Tibial artery (tissue), 4 donors: ENCODE measurements at regions not wholly inside any gene's neighbourhood (a gene's known extent, or its start where the extent isn't known, plus 50 kb on each side); places are given as distances from the start of the nearest gene placed in this dataset.

ENCODE experiments used
- DNase-seq, 2 donors: peaks; one replicate each; pipeline ENCODE4 v3.0.0-alpha.2; 2019
- H3K27ac ChIP-seq, 2 donors: fragments of 200-600 bp; sonication (generic) in 1 of 2; 1 replicate in 1 of 2; 2 replicates in 1 of 2; pipeline ENCODE4 v1.5.1; 2018 to 2019; ENCODE audit warnings: mild to moderate bottlenecking in 1 of 2
- H3K27me3 ChIP-seq, 2 donors: fragments of 200-600 bp; sonication (generic) in 1 of 2; one replicate each; pipeline versions ENCODE4 v1.5.1 to v1.6.0; 2016 to 2019
- H3K36me3 ChIP-seq, 3 donors: fragments of 200-600 bp; sonication (generic) in 2 of 3; one replicate each; pipeline ENCODE4 v1.5.1; 2016 to 2019; ENCODE audit warnings: mild to moderate bottlenecking in 2 of 3
- H3K4me1 ChIP-seq, 4 donors: fragments of 200-600 bp; sonication (generic) in 2 of 4; 1 replicate in 3 of 4; 2 replicates in 1 of 4; pipeline ENCODE4 v1.5.1; 2016 to 2019
- H3K4me3 ChIP-seq, 2 donors: fragments of 200-600 bp; sonication (generic) in 1 of 2; 1 replicate in 1 of 2; 2 replicates in 1 of 2; pipeline ENCODE4 v1.5.1; 2018 to 2019; ENCODE audit warnings: mild to moderate bottlenecking in 2 of 2
- H3K9me3 ChIP-seq, 3 donors: fragments of 200-600 bp; sonication (generic) in 1 of 3; one replicate each; pipeline ENCODE4 v1.5.1; 2016 to 2019
- CTCF ChIP-seq, 2 experiments: fragments of 200-600 bp in 1 of 2; fragments of 450-650 bp in 1 of 2; IDR thresholded peaks; one replicate each; pipeline ENCODE4 v1.5.1; 2017 to 2019; ENCODE audit warnings: antibody characterized with exemption in 2 of 2, mild to moderate bottlenecking in 1 of 2, moderate library complexity in 1 of 2
- intact Hi-C: fragments of 100-400 bp; cut with DNase I; formaldehyde crosslinking; loops from one replicate; pipeline ENCODE4 v1.15.0; 2023; ENCODE audit warnings: low total_unique reads

GRCh38 chr22:49290711-49291110 is 537.0 kb downstream of the BRD1 start:
- H3K9me3 ChIP-seq: peaks cover 0 to 15% (median 8%) of the 10 kb centered on the region in 3 donors
- no peaks in the 10 kb centered on the region for H3K4me1 ChIP-seq
- no peak overlapping the region for H3K4me3 ChIP-seq
- H3K36me3 ChIP-seq: no peaks in the 10 kb centered on the region
- no peak overlapping the region for H3K27ac ChIP-seq
- peak; percentile 3 to 25 for DNase-seq
- peaks cover 0 to 3% of the 10 kb centered on the region in 2 donors for H3K27me3 ChIP-seq
- intact Hi-C loops: no loop called here
- no peak for TF ChIP-seq CTCF (IDR thresholded peaks at IDR 0.05)

GRCh38 chr22:49289822-49290679 is 537.6 kb downstream of the BRD1 start:
- Histone ChIP-seq H3K4me1 (no peaks in the 10 kb centered on the region), H3K36me3 (no peaks in the 10 kb centered on the region), H3K27me3 (peaks cover 0 to 9% of the 10 kb centered on the region in 2 donors), H3K9me3 (peaks cover 0 to 9% (median 8%) of the 10 kb centered on the region in 3 donors), H3K4me3 (no peak overlapping the region), H3K27ac (no peak overlapping the region)
- DNase-seq: peak; percentile 7 to 13
- TF ChIP-seq CTCF (IDR thresholded peaks at IDR 0.05): no peak
- intact Hi-C loops: no loop called here

DNA sequence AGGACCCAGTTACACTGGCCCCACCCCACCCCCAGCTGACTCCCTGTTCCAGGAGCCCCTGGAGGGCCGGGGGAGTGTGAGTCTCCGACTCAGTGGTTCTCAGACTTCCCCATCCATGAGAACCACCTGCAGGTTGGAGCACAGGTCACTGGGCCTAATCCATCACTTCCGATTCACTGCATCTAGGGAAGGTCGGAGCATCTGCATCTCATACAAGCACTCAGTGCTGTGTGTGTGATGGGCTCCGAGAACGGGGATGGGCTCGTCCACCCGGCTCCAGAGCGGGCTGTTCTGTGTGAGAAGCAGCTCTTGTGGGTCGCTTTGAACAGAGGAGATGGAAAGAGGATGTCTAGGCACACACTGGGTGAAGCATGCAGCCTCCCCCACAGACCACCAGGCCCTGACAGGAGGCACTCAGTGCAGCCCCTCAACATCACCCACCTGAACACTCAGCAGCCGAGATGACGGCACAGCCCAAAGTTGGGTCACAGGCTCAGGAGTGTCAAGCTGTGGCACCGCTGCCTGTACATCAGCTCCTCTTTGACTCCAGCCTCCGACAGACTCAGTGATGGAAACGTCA is 541.4 kb downstream of the BRD1 start:
- no peak for TF ChIP-seq CTCF (IDR thresholded peaks at IDR 0.05)
- Histone ChIP-seq H3K27me3 (peaks cover 0 to 26% of the 10 kb centered on the region in 2 donors), H3K36me3 (no peaks in the 10 kb centered on the region), H3K9me3 (no peaks in the 10 kb centered on the region), H3K4me3 (no peak overlapping the region), H3K4me1 (no peaks in the 10 kb centered on the region), H3K27ac (no peak overlapping the region)
- DNase-seq: no peak
- intact Hi-C loops: no loop called here

DNA sequence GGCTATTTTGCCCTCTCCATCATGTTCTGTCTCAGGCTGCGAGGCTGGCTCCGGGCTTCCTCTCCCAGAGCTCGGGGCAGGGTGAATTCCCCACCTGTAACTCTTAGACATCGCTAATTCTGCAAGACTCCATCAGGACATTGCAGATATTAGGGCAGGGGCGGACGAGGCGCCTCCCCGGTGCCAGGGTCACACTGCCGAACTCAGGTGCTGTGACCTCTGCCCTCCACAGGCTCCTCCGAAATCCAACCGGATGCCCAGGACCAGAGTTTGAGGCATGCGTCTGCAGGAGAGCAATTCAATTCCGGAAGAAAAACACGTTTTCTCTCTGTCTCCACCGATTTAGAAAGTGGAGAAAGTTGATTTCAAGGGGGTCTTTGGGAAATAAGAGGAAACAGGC is 542.7 kb downstream of the BRD1 start:
- peaks cover 0 to 26% of the 10 kb centered on the region in 2 donors for H3K27me3 ChIP-seq
- intact Hi-C loops: no loop called here
- H3K9me3 ChIP-seq: no peaks in the 10 kb centered on the region
- no peak overlapping the region for H3K4me3 ChIP-seq
- H3K36me3 ChIP-seq: no peaks in the 10 kb centered on the region
- no peak overlapping the region for H3K27ac ChIP-seq
- no peaks in the 10 kb centered on the region for H3K4me1 ChIP-seq
- no peak for DNase-seq
- TF ChIP-seq CTCF (IDR thresholded peaks at IDR 0.05): no peak

DNA sequence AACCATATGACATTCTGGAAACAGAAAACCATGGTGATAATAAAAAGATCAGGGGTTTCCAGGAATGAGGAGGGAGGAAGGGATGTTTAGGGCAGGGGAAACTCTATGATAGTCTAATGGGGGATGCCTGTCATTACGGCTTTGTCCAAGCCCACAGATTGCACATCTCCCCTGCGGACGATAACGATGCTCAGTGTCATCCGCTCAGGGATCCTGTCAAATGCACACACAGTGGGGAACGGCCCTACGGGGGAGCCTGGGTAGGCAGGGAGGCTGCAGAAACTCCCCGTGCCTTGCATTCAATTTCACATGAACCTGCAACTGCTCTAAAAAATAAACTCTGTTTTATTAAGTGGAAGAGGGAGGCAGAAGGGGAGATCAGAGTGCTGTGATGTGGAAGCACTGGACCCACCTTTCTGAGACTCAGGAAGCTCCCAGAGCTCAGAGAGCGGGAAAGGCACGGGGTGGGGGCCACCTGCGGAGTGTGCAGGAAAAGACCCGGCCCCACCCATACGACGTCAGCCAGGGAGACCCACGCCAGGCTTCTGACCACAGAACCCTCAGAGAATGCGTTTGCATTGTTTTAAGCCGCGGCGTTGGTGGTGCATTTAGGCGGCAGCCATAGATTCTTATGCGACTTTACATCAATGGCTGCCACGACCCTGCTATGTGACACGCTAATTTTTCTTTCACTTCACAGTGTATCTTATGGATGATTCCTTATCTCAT is 543.5 kb downstream of the BRD1 start:
- no peaks in the 10 kb centered on the region for H3K9me3 ChIP-seq
- peaks cover 0 to 26% of the 10 kb centered on the region in 2 donors for H3K27me3 ChIP-seq
- no peak for TF ChIP-seq CTCF (IDR thresholded peaks at IDR 0.05)
- H3K4me3 ChIP-seq: no peak overlapping the region
- H3K4me1 ChIP-seq: no peaks in the 10 kb centered on the region
- H3K36me3 ChIP-seq: no peaks in the 10 kb centered on the region
- intact Hi-C loops: no loop called here
- no peak for DNase-seq
- H3K27ac ChIP-seq: no peak overlapping the region
